Small intestine (tissue), 7 donors: ENCODE measurements at regions not wholly inside any gene's neighbourhood (a gene's known extent, or its start where the extent isn't known, plus 50 kb on each side); places are given as distances from the start of the nearest gene placed in this dataset.

ENCODE experiments used
- DNase-seq, 2 donors: peaks; one replicate each; pipeline versions ENCODE4 v3.0.0 to v3.0.0-alpha.2; 2013
- FAIRE-seq: peaks from 2 replicates; lab custom pipeline; 2012; peaks lifted over from hg19 to GRCh38; lab: Jason Lieb, UNC
- H3K27ac ChIP-seq, 3 donors: one replicate each; pipeline ENCODE4 v1.5.1; 2013; ENCODE audit warnings: low read length in 2 of 3, mild to moderate bottlenecking in 2 of 3, control low read depth in 1 of 3, inconsistent platforms in 1 of 3, low read depth in 1 of 3, moderate library complexity in 1 of 3
- H3K27me3 ChIP-seq, 3 donors: one replicate each; pipeline ENCODE4 v1.6.1; 2013; ENCODE audit warnings: low read length in 3 of 3, inconsistent platforms in 1 of 3; ENCODE audit not compliant: control insufficient read depth in 3 of 3, insufficient read depth in 3 of 3
- H3K36me3 ChIP-seq, 3 donors: one replicate each; pipeline ENCODE4 v1.6.1; 2013; ENCODE audit warnings: low read length in 3 of 3, inconsistent platforms in 1 of 3, low read depth in 1 of 3, mild to moderate bottlenecking in 1 of 3, moderate library complexity in 1 of 3; ENCODE audit not compliant: control insufficient read depth in 3 of 3, insufficient read depth in 2 of 3
- H3K4me1 ChIP-seq, 3 donors: one replicate each; pipeline ENCODE4 v1.6.1; 2013; ENCODE audit warnings: low read length in 2 of 3, inconsistent platforms in 1 of 3, low read depth in 1 of 3, mild to moderate bottlenecking in 1 of 3, moderate library complexity in 1 of 3; ENCODE audit not compliant: control insufficient read depth in 3 of 3, insufficient read depth in 2 of 3
- H3K4me3 ChIP-seq, 3 donors: one replicate each; pipeline ENCODE4 v1.5.1; 2013; ENCODE audit warnings: low read length in 3 of 3, control low read depth in 1 of 3, inconsistent platforms in 1 of 3, low read depth in 1 of 3, mild to moderate bottlenecking in 1 of 3, moderate library complexity in 1 of 3
- H3K9me3 ChIP-seq, 2 donors: one replicate each; pipeline ENCODE4 v1.6.1; 2013; ENCODE audit warnings: low read depth in 1 of 2, low read length in 1 of 2; ENCODE audit not compliant: control insufficient read depth in 2 of 2, insufficient read depth in 1 of 2
- WGBS, 3 donors: extraction: QIAGEN DNeasy Blood & Tissue Kit; methylation state at CpG; one replicate each; pipeline ENCODE4 v1.1.7; 2013; 5-methylcytosine and 5-hydroxymethylcytosine counted together
- donor health status: healthy with polysubstance abuse.
- donor health status: control.
- donor health status: control.
- donor health status: Bipolar disorder and iron deficiency.
- donor health status: healthy.

DNA sequence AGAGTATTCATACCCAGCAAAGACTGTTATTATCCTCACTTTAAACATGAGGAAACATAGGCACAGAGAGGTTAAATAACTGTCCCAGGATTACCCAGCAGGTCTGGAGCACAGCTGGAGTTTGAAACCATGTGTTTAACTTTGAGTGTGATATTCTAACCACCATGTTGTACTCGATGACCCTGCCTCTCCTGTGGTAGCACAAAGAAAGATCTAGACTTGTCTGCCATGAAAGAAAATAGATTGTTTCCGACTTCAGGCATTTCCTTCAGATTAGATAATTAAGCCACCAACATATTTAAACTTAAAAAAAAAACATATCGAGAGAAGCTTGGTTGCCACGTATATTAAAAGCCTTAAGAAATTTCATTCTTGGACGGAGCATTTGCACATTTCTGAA, 104.6 kb upstream of the RUNX1 start:
- DNase-seq, result no peak
- Histone ChIP-seq H3K4me3 (no peak overlapping the region), H3K27ac (no peak overlapping the region), H3K4me1 (no peaks in the 10 kb centered on the region), H3K36me3 (no peaks in the 10 kb centered on the region), H3K9me3 (peaks cover 0 to 13% of the 10 kb centered on the region in 2 donors), H3K27me3 (no peaks in the 10 kb centered on the region)
- WGBS, 3 donors, result 90 to 92% (median 91%) methylated on average over 5 of the region's 5 CpGs
- FAIRE-seq, result no peak

DNA sequence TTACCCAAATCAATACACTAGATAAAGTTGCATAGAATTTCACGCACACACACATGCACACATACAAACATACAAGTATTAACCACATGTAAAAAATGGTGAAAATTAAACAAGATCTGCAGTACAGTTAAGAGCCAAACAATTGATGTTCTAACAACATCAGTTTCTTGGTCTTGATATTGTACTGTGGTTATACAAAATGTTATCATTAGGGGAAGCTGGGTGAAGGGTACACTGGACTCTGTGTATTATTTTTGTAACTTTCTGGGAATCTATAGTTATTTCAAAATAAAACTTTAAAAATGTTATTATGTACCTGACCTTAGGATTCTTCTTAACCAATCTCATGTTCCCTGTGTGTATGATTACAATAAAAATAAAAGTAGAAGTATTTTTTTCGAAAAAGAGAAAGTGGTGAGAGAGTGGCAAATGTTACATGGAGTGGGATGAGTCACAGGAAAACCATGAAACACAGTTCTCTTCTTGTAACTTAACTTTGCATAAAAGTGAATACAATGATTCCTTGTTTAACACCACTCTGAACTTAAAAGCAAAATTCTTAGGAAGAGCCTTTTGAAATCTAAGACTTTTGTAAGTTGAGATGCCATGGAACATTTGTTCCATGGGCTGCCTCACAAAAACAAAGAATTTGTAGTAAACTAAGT, 101.6 kb upstream of the RUNX1 start:
- Histone ChIP-seq H3K27me3 (no peaks in the 10 kb centered on the region), H3K4me1 (no peaks in the 10 kb centered on the region), H3K27ac (no peak overlapping the region), H3K9me3 (no peaks in the 10 kb centered on the region), H3K36me3 (no peaks in the 10 kb centered on the region), H3K4me3 (no peak overlapping the region)
- no peak for DNase-seq
- FAIRE-seq, result no peak
- WGBS, 3 donors, result 84 to 93% (median 92%) methylated on average over 2 of the region's 2 CpGs

DNA sequence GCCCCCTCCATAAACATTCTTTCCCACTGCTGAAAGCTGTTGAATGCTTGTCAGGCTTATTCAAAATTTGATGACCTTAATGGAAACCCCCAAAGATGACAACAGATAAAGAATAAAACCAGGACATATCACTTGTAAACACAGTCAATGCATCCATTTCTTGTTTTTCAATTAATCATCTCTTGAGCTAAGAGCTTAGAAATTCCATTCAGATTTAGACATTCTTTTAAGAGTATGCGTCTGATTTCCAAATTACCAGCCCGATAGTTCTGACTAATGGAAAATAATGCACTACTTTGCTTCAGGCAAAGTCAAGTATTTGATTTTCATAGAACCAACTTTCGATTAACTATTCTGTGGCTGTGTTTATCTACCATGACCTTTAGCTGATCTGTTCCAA, 100.6 kb upstream of the RUNX1 start:
- Histone ChIP-seq H3K4me3 (no peak overlapping the region), H3K9me3 (no peaks in the 10 kb centered on the region), H3K27ac (no peak overlapping the region), H3K4me1 (no peaks in the 10 kb centered on the region), H3K36me3 (no peaks in the 10 kb centered on the region), H3K27me3 (no peaks in the 10 kb centered on the region)
- WGBS, 3 donors, result 71 to 86% (median 83%) methylated on average over 3 of the region's 3 CpGs
- FAIRE-seq, result no peak
- DNase-seq, result no peak

DNA sequence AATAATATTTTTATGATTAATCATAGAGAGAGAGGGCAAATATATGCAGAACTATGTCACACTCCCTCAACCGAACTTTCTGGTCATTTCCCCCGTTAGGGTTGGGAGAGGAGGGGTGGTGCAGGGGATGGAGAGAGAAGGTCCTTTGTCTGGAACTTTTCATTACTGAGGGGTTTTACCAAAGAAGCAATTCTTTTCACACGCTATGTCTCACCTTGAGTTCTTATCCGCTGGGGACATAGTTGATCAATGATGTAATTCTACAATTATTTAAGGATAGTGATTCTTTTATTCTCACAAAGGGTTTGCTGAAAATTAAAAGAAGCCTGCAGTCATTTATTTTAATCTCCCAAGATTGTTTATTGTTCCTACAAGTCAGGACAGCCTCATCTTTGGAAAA, 98.3 kb upstream of the RUNX1 start:
- FAIRE-seq, result no peak
- no peak for DNase-seq
- Histone ChIP-seq H3K36me3 (no peaks in the 10 kb centered on the region), H3K27me3 (no peaks in the 10 kb centered on the region), H3K4me1 (no peaks in the 10 kb centered on the region), H3K27ac (no peak overlapping the region), H3K4me3 (no peak overlapping the region), H3K9me3 (no peaks in the 10 kb centered on the region)
- 86 to 92% (median 88%) methylated on average over 4 of the region's 4 CpGs for WGBS, 3 donors

DNA sequence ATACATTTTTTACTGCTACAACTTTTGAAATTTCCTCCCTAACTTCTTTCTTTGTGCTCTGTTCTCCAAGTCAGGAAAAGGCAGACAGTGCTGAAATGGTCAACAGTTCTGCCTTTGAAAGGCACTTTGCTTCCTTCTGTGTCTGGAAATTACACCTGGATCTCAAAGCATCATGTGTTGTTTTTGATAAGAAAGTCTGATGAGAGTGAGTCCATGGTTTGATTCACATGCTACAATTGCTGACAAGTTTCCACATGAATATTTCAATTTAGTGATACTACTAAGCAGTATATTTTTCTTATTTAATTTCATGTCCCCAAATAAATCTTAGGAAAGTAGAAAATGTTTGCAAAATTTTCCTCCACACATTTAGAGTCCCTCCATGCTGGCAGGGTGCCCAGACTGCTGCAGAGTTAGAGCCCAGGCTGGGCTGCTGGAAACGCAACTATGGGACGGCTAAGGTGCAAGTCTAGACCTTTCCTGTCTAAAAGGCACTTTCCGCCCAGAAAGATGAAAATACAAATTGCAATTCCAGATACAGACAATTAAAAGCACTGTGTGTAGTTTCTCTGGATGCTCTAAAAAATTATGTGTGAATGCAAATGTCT, 96.6 kb upstream of the RUNX1 start:
- H3K9me3 ChIP-seq, result no peaks in the 10 kb centered on the region
- no peaks in the 10 kb centered on the region for H3K4me1 ChIP-seq
- no peak for FAIRE-seq
- 13 to 51% (median 30%) methylated on average over 3 of the region's 3 CpGs for WGBS, 3 donors
- no peak overlapping the region for H3K27ac ChIP-seq
- H3K4me3 ChIP-seq, result no peak overlapping the region
- no peaks in the 10 kb centered on the region for H3K27me3 ChIP-seq
- no peaks in the 10 kb centered on the region for H3K36me3 ChIP-seq
- DNase-seq, result no peak

DNA sequence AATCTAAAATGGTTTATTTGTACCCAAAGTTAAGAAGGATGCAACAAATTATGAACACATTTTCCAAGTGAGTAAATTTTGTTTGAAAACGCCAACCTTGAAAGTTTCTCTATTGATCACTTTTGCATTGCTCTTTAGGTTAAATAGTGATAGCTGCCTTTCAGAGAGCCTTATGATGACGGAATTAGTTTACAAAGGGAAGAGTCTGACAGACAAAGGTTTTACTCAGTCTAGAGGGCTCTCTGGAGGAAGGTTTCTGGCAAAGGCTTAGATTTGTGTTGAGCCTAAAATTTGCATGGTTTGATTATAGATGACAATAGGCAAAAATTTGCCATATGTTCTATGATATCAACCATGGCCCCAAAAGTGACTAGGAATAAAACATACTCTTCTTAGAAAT, 95.9 kb upstream of the RUNX1 start:
- H3K4me1 ChIP-seq, result no peaks in the 10 kb centered on the region
- no peaks in the 10 kb centered on the region for H3K36me3 ChIP-seq
- no peaks in the 10 kb centered on the region for H3K27me3 ChIP-seq
- H3K9me3 ChIP-seq, result no peaks in the 10 kb centered on the region
- 74 to 91% (median 83%) methylated on average over 2 of the region's 2 CpGs for WGBS, 3 donors
- no peak overlapping the region for H3K4me3 ChIP-seq
- H3K27ac ChIP-seq, result no peak overlapping the region
- FAIRE-seq (no peak), DNase-seq (no peak)

DNA sequence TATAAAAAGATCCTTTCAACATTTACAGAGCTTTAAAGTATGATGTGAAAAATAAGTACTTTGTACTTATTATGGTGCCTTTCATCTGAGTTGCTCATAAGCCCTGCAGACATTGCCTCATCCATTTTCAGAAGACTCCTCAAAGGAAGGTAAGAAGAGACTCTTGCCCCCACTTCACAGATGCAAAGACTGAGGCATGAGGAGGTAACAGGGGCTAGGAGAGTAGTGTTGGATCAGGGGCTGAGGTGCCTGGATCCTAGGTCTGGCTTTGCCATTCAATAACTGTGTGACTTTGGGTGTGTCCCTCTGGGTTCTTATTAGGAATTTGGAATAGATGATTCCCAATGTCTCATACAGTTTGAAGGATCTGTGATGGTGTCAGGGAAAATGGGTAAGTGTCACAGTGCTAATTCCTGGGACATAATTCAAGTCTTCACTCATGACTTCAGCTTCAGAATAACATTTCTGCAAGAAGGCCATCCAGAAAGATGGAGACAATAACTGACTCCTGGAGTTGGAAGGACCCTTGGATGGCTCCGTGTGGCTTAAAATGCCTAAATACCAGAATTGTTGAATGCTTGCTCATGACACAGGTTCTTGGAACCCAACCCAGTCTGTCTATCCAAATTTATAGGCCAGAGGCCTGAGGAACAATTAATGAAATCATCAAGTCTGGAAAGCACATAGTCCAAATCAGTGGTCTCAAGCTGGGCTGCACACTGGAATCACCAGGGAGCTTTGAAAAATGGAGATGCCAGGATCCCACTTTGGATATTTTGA, 93.1 kb upstream of the RUNX1 start:
- Histone ChIP-seq H3K27me3 (no peaks in the 10 kb centered on the region), H3K4me1 (peaks cover 0 to 4% (median 0%) of the 10 kb centered on the region in 3 donors), H3K9me3 (no peaks in the 10 kb centered on the region), H3K4me3 (no peak overlapping the region), H3K36me3 (no peaks in the 10 kb centered on the region), H3K27ac (no peak overlapping the region)
- no peak for FAIRE-seq
- WGBS, 3 donors, result 83 to 96% (median 91%) methylated on average over 1 of the region's 1 CpG
- no peak for DNase-seq

DNA sequence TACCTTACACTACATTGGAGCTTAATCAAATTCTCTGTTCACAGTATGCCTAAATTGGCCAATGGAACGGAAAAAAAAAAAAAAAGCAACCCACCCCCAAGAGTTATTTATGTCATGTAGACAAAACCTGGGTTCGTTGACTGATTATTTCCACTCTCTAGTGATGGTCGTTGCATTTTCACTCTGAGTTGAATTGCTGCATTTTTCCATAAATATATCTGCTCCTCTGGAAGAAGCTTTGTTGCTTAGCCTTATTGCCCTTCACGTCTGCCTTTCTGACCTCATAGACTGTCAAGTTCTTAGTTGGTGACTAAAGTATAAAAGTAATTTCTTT, 90.2 kb upstream of the RUNX1 start:
- Histone ChIP-seq H3K4me3 (no peak overlapping the region), H3K27ac (no peak overlapping the region), H3K27me3 (no peaks in the 10 kb centered on the region), H3K36me3 (no peaks in the 10 kb centered on the region), H3K9me3 (no peaks in the 10 kb centered on the region), H3K4me1 (peaks cover 5 to 16% (median 9%) of the 10 kb centered on the region in 3 donors)
- 65 to 74% (median 66%) methylated on average over 4 of the region's 4 CpGs for WGBS, 3 donors
- no peak for DNase-seq
- FAIRE-seq, result no peak
